Mucosa of gallbladder (tissue), 1 donor: ENCODE measurements at regions not wholly inside any gene's neighbourhood (a gene's known extent, or its start where the extent isn't known, plus 50 kb on each side); places are given as distances from the start of the nearest gene placed in this dataset.
"Not testable (repeated sequence)": the region's sequence is repeated elsewhere in the genome, so short reads cannot be mapped to it uniquely, and the experiment has no call there.

Source experiments
- DNase-seq: peaks from one replicate; pipeline ENCODE4 v3.0.0-alpha.2; 2020; ENCODE audit warnings: low spot score
- donor health status: DM: no; HTN: no; CAD: no.

GRCh38 chr5:174917976-174918554 lies 193.7 kb downstream of the MSX2 start:
- DNase-seq: no peak

- DNase-seq: not testable (repeated sequence)
Observed at GRCh38 chr5:174917435-174917834, 193.1 kb downstream of the MSX2 start.

- not testable (repeated sequence) for DNase-seq
Observed at GRCh38 chr5:174916924-174917323, 192.5 kb downstream of the MSX2 start.

- DNase-seq: no peak
Observed at GRCh38 chr5:174916227-174916626, 191.8 kb downstream of the MSX2 start.

GRCh38 chr5:174911118-174911517 lies 186.7 kb downstream of the MSX2 start:
- DNase-seq: no peak

- DNase-seq: peak; percentile 44
Observed at GRCh38 chr5:174910245-174910737, 185.9 kb downstream of the MSX2 start.

GRCh38 chr5:174903172-174903732 lies 178.9 kb downstream of the MSX2 start:
- DNase-seq: no peak

- no peak for DNase-seq
Observed at GRCh38 chr5:174901336-174901735, 177.0 kb downstream of the MSX2 start.

GRCh38 chr5:174900240-174900865 lies 176.0 kb downstream of the MSX2 start:
- DNase-seq: no peak

GRCh38 chr5:174897281-174897950 lies 173.0 kb downstream of the MSX2 start:
- no peak for DNase-seq

- DNase-seq: no peak
Observed at GRCh38 chr5:174895360-174895759, 171.0 kb downstream of the MSX2 start.

GRCh38 chr5:174892742-174893141 lies 168.4 kb downstream of the MSX2 start:
- no peak for DNase-seq

- not testable (repeated sequence) for DNase-seq
Observed at GRCh38 chr5:174880412-174881200, 156.2 kb downstream of the MSX2 start.

GRCh38 chr5:174877987-174878386 lies 153.6 kb downstream of the MSX2 start:
- no peak for DNase-seq

- no peak for DNase-seq
Observed at GRCh38 chr5:174872271-174872670, 147.9 kb downstream of the MSX2 start.

GRCh38 chr5:174852143-174852542 lies 127.8 kb downstream of the MSX2 start:
- no peak for DNase-seq

- DNase-seq: no peak
Observed at GRCh38 chr5:174850565-174851169, 126.3 kb downstream of the MSX2 start.

GRCh38 chr5:174849426-174849825 lies 125.0 kb downstream of the MSX2 start:
- no peak for DNase-seq

GRCh38 chr5:174844971-174845370 lies 120.6 kb downstream of the MSX2 start:
- DNase-seq: no peak

GRCh38 chr5:174843263-174844250 lies 119.2 kb downstream of the MSX2 start:
- no peak for DNase-seq
